Neutrophil (primary cell): ENCODE measurements at regions not wholly inside any gene's neighbourhood (a gene's known extent, or its start where the extent isn't known, plus 50 kb on each side); places are given as distances from the start of the nearest gene placed in this dataset.

Source experiments
- H3K27ac ChIP-seq: fragments of 200-600 bp; sonication (generic); 2 replicates; pipeline ENCODE4 v1.5.1; 2016; ENCODE audit warnings: mild to moderate bottlenecking, moderate library complexity
- H3K27me3 ChIP-seq: fragments of 200-600 bp; sonication (generic); 2 replicates; pipeline ENCODE4 v1.6.0; 2016; ENCODE audit warnings: mild to moderate bottlenecking
- H3K36me3 ChIP-seq: fragments of 200-600 bp; sonication (generic); 2 replicates; pipeline ENCODE4 v1.5.1; 2017
- H3K4me1 ChIP-seq, 2 experiments: fragments of 200-600 bp in 1 of 2; sonication (generic) in 1 of 2; 1 replicate in 1 of 2; 2 replicates in 1 of 2; pipeline versions ENCODE4 v1.5.1 to v1.6.1; 2013 to 2016; ENCODE audit warnings: low read depth in 1 of 2, low read length in 1 of 2, mild to moderate bottlenecking in 1 of 2, moderate library complexity in 1 of 2; ENCODE audit not compliant: control insufficient read depth in 1 of 2, insufficient read depth in 1 of 2
- H3K4me3 ChIP-seq, 2 experiments: fragments of 200-600 bp in 1 of 2; sonication (generic) in 1 of 2; 1 replicate in 1 of 2; 2 replicates in 1 of 2; pipeline ENCODE4 v1.5.1; 2013 to 2016; ENCODE audit warnings: low read depth in 1 of 2, low read length in 1 of 2, mild to moderate bottlenecking in 1 of 2, moderate library complexity in 1 of 2
- H3K9me3 ChIP-seq: fragments of 200-600 bp; sonication (generic); 2 replicates; pipeline ENCODE4 v1.5.1; 2016
- TF ChIP-seq, protein P1 (sequence below): fragments of 200-600 bp; sonication (generic); IDR thresholded peaks from 2 replicates; pipeline ENCODE4 v1.5.1; 2016; ENCODE audit warnings: antibody characterized with exemption

DNA sequence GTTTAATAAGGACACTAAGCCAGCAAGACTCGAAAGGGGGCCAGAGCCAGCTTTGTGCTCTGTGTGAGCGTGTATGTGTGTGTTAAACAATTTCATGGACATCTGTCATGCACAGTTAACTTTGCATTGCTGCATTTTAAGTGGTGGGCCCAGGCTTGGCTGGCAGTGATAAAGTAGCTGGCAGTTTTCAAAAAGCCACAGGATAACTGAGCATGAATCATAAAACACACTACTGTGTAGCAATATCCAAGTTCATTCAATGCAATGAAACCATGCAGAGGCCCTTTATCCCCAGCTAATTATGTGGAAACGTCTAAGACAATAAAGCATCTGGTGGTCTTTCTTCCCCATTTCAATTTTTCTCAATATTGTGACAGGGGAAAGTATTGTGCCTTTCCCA, 132.9 kb downstream of the NKX6-1 start:
- Histone ChIP-seq H3K4me3 (no peak overlapping the region), H3K9me3 (no peaks in the 10 kb centered on the region), H3K4me1 (no peaks in the 10 kb centered on the region), H3K36me3 (no peaks in the 10 kb centered on the region), H3K27ac (no peak overlapping the region), H3K27me3 (no peaks in the 10 kb centered on the region)
- TF ChIP-seq, protein P1, sequence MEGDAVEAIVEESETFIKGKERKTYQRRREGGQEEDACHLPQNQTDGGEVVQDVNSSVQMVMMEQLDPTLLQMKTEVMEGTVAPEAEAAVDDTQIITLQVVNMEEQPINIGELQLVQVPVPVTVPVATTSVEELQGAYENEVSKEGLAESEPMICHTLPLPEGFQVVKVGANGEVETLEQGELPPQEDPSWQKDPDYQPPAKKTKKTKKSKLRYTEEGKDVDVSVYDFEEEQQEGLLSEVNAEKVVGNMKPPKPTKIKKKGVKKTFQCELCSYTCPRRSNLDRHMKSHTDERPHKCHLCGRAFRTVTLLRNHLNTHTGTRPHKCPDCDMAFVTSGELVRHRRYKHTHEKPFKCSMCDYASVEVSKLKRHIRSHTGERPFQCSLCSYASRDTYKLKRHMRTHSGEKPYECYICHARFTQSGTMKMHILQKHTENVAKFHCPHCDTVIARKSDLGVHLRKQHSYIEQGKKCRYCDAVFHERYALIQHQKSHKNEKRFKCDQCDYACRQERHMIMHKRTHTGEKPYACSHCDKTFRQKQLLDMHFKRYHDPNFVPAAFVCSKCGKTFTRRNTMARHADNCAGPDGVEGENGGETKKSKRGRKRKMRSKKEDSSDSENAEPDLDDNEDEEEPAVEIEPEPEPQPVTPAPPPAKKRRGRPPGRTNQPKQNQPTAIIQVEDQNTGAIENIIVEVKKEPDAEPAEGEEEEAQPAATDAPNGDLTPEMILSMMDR = no peak

DNA sequence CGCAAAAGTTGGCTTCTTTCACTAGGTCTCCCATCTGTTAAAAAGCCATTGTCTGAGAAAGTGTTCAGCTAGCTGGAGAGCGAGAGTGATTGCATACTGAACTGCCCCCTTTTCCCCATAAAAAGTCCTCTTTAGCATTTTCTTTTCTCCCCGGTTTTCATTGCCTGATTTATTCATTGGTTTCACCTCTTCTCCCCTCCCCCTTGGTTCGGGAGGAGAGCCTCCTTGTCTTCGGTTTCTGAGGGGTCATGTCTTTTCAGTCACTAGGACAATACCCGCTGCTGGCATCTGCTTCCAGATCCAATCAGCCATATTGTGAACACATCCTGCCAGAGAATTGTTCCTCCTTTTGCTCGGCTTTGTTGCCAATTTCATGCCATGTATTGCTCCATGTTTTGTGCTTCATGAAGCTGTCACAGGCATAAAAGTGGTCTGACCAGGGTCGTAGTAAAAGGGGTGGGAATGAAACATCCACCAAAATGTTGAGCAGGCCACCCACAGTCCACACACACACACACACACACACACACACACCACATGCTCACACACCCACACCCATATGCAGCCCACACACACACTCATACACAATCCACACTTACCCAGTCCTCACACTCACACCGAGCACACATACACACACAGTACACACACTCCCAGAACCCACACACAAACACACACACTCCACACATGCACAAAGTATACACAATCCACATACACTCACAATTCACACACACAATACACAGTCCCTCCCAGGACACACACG, 136.0 kb downstream of the NKX6-1 start:
- H3K9me3 ChIP-seq = no peaks in the 10 kb centered on the region
- no peak overlapping the region for H3K27ac ChIP-seq
- H3K27me3 ChIP-seq = no peaks in the 10 kb centered on the region

DNA sequence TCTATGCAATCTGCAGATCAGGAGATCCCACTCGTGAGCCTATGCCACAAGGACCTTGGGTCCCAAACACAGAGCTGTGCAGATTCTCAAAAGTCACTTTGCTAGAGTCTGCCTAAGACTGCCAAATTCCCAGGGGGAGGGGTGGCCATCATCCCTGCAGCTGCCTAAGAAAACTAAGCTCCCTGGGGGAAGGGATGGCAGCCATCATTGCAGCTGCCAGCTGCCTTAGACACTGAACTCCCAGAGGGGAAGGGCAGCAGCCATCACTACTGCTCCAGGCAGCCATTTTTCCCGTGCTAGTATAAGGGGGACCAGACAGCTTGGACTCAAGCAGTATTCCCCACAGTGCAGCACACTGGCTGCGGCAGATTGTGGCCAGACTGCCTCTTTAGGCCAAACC, 156.9 kb downstream of the NKX6-1 start:
- Histone ChIP-seq H3K4me1 (no peaks in the 10 kb centered on the region), H3K27me3 (no peaks in the 10 kb centered on the region), H3K36me3 (no peaks in the 10 kb centered on the region), H3K9me3 (no peaks in the 10 kb centered on the region), H3K27ac (no peak overlapping the region), H3K4me3 (no peak overlapping the region)
- TF ChIP-seq, protein P1 = no peak

More for the DNA sequence above, 136.0 kb downstream of the NKX6-1 start:
- Histone ChIP-seq H3K4me1 (no peaks in the 10 kb centered on the region), H3K4me3 (no peak overlapping the region), H3K36me3 (no peaks in the 10 kb centered on the region)
- TF ChIP-seq, protein P1 = no peak

DNA sequence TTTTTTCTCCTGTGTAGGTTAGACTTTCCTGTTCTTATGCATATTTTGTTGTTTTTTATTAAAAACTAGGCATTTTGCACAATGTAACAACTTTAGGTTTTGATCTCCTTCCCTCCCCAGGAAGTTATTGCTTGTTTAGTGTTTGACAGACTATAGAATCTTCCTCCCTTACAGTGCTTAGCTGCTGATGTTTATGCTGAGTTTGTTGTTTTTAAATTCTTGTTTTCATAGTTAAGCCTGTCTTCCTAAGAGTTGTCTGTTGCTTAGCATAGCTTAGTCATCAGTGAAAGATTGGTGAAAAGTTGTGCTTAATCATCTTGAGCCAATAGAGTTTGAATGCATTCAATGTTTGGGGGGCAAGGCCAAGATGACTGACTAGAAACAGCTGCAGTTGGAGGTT, 157.5 kb downstream of the NKX6-1 start:
- Histone ChIP-seq H3K27me3 (no peaks in the 10 kb centered on the region), H3K27ac (no peak overlapping the region), H3K36me3 (no peaks in the 10 kb centered on the region), H3K9me3 (no peaks in the 10 kb centered on the region), H3K4me1 (no peaks in the 10 kb centered on the region), H3K4me3 (no peak overlapping the region)
- TF ChIP-seq, protein P1 = no peak

DNA sequence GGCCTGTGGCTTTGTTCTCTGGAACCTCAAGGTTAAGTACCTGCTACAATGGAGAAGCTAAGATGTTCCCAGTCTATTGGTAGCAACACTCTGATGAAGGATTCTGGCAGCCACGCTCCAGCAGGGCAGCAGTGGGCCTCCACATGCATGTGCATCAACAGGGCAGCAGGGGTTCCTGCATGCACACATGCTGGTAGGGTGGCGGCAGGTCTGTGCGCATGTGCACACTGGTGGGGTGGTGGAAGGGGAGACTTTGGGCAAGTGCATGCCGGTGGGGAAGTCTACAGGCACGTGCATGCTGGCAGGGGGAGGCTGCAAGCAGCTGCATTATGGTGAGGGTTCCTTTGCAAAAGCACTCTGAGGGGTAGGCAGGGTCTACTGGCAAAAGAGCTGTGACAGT, 160.7 kb downstream of the NKX6-1 start:
- Histone ChIP-seq H3K27me3 (no peaks in the 10 kb centered on the region), H3K9me3 (no peaks in the 10 kb centered on the region), H3K36me3 (no peaks in the 10 kb centered on the region), H3K4me3 (no peak overlapping the region), H3K27ac (no peak overlapping the region), H3K4me1 (no peaks in the 10 kb centered on the region)
- TF ChIP-seq, protein P1 = no peak
